Central memory CD4-positive, alpha-beta T cell (primary cell): ENCODE measurements at regions not wholly inside any gene's neighbourhood (a gene's known extent, or its start where the extent isn't known, plus 50 kb on each side); places are given as distances from the start of the nearest gene placed in this dataset.

Source experiments
- DNase-seq: peaks from one replicate; pipeline ENCODE4 v3.0.0; 2022

DNA sequence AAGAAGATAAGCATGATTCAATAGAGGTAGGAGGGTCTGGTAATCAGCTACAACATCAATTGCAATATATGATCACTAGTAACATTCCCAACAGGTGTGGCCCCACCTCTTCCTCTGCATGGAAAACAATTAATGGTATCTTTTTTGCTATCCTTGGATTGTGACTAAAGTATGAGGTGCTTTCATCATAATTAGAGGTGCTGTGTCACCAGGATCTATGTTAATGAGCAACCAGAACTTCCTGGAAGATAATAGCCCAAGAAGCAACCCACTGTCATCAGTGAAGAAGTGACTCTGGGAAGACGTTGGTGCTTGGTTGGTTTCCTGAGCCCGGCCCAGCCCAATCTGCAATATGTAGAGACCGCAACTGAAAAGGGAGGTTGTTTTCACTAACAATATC lies 167.2 kb downstream of the SETD4 start:
- no peak for DNase-seq

DNA sequence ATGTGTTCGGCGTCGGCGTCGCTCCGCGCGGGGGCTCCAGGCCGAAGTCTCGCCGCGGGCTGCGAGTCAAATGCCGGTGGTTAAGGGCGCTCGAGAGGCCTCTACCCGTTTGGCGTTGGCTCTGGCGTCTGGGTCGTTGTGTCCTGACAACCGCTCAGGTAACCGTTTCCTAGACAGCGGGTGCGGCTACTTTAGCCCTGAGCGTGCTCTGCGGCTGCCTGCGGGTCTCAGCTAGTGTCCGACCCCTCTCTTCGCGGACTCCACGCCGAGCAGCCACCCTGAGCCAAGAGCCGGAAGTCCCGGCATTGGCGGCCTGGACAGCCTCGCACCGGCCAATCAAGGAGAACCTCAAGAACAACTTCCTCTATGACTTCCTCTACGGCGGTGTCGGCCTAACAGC lies 173.4 kb downstream of the SETD4 start:
- no peak for DNase-seq

DNA sequence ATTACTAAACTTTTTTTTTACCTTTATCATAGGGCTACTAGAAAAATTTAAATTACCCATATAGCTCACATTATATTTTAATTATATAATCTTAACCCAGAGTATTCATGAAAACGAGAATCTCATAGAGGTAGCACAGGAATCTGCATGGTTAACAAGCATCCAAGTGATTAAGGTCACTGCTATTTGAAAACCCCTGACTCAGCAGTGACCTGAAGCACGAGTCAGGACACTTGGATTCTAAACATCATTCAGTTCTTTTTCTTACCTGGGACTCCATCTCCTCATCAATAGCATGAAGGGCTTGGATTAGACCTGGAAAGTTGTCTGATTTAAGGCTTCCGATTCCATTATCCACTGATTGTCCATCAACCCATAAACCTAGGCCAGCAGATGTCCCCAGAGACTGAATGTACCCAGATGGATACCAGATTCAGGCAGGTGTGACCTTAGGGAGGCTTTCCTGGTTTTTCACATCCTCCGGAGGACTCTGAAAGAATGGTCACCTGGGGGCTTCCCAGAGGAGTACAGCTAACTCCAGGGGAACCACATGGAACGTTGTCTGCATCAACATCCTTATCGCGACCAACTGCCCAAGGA lies 174.3 kb downstream of the SETD4 start:
- no peak for DNase-seq

DNA sequence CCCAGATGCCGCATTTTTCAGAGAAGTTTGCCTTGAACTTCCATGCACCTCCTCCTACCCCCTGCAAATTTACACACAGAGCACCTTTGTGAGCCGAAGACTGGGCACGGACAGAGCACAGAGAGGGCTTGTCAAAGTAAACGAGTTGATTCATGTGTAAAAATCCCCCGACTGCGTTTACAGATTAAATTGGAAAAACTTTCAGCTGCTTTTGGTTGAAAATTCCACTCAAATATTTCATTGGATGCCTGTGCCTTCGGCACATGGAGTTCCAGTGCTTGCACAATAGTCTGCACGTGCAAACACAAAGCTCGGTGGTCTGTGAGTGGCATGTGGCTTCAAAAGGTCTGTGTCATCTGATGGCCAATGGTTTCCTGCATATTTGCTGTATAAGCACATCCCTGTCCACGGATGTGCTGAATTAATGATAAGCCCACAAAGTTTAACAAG lies 177.5 kb downstream of the SETD4 start:
- DNase-seq = no peak

DNA sequence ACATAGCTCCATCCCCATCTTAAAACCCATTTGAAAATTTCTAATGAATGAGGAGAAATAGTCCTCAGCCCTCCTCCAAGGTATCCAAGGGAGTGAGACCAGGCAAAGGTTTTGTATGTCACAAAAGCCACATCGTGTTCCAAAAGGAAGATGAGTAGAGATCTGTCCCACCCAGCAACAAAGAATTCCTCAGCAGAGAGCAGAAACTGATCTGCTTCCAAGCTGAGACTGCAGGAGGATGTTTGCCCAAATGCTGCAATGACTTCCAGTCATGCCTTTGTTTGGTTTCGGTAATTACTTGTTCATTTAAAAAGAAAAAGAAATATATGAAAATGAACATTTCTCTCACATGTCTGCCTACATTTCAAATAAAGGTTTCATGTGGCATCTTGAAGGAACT lies 186.9 kb downstream of the SETD4 start:
- DNase-seq = no peak

DNA sequence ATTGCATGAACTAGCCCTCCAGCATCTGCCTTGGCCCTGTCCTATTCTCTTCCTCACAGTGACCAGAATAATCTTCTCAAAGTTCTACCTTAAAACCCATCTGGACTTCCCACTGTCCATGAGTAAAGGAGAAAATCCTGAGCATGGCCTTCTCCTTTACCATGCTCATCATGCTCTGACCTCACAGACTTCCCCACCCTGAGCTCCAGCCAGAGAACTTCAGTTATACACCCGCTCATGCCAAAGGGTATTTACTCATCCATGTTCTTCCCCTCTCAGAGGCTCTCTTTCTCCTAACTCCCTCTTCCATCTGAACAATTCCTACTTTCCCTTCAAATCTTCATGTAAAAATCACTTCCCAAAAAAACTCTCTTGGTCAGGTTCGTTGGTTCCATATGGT lies 188.4 kb downstream of the SETD4 start:
- DNase-seq = no peak

DNA sequence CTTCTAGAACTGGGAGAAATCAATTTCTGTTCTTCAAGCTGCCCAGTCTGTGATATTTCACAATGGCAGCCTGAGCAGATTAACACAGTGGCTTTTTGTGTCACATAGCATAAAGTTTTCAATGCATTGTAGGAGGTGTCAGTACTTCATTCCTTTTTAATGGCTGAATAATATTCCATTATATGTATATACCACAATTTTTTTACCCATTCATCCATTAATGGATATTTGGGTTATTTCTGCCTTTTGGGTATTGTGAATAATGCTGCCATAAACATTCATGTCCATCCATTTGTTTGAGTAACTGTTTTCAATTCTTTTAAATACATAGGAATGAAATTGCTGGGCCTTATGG lies 191.5 kb downstream of the SETD4 start:
- no peak for DNase-seq

DNA sequence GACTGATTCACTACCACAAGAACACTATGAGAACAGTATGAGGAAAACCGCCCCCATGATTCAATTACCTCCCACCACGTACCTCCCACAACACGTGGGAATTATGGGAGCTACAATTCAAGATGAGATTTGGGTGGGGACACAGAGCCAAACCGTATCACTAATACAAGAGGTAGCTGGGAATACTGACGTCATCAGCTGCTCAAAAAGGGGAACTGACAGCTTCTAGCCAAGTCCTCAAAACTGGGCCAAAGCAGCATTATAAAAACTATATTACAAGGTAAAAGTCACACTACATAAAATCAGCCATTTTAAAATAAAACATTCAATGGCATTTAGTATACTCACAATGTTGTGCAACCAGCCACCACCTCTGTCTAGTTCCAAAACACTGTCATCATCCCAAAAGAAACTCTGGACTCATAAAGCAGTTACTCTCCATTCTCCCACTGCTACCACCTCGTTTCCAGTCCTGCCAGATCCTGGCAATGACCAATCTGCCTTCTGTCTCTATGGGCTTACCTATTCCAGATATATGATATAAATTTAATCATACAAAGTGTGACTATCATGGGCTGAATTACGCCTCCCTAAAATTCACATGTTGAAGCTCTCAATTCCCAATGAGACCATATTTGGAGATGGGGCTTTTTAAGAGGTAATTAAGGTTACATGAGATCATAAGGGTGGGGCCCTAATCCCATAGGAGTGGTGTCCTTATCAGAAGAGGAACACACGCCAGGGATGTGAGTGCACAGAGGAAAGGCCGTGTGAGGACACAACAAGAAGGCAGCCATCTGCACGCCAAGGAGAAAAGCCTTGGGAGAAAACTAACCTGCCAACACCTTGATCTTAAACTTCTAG lies 192.1 kb downstream of the SETD4 start:
- DNase-seq = no peak

DNA sequence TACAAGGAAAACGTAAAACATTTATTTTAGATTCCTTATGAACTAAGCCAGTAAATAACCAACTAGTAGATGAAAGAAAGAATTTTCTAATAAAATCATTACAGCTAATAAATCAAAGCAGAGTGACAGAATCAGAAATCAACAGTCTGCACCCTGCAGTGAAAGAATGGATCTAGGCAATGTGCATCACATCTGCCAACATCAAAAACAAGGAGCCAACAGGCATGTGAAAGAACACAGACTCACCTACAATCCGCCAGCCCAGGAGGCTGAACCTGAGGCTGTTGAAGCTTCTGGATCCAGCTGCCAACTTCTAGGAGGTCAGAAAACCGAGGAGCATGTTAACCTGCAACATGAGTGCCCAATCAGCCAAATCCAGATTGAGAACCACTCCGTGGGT lies 196.3 kb downstream of the SETD4 start:
- no peak for DNase-seq

DNA sequence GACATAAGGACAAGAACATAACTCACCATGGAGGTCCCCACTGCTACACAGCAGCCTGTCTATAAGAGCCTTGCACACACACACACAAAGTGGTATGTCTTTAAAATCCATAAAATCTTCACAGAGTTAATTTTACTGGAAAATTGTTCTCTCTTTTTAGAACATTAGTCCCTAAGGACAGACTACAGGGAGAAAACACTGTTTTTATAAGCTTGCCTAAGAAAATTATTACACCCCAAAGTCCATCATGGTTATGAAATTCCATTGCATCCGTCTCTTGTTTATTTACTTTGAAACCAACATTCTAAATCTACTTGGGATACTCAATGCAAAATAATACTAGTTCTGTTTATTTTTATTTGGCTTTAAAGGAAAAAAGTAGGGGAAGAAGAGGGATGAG lies 197.4 kb downstream of the SETD4 start:
- DNase-seq = no peak

DNA sequence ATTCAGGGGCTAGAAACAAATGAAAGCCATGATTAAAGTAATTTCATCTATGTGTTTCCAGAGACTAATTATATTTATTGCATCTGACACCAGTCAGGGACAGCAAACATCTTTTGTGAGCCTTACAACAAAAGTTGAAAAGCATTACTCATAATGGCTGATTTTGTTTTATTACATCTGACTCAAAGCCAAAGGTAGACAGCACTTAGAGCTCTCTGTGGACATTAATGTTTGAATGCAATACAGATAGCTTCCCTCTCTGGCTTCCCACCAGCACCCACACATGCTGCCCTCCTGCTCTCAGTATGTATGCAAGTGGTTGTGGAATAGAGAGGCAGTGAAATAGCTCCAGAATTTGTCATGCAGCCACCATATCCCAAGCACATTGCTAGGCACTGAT lies 198.7 kb downstream of the SETD4 start:
- no peak for DNase-seq

DNA sequence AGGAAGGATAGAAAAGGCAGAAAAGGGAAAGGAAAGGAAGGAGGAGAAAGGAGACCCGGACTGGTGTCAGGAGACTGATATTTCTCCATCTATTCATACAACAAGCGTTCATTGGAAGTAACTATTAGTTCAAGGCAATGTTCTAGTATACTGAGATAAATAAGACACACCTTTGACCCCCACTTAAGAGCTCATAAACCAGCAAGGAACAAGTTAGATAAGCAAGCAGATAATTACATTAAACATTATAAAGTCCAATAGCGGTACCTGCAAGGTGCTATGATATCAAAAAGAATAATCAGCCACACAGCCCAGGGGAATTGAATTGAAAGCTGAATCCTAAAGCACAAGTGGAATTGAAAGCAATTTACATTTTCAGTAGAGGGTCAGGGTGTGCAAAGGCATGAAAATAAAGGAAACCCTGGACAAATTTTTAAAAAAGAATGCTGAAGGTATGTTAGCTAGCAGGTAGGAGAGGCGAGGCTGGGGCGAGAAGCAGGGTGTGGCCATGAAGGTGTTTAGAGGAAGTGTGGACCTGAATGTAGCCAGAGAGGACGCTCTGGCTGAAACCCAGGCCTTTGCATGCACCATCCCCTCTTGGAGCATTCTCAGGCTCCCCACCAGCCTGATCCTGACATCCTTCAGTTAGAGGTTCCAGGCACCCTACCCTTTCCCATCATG lies 200.0 kb downstream of the SETD4 start:
- no peak for DNase-seq

DNA sequence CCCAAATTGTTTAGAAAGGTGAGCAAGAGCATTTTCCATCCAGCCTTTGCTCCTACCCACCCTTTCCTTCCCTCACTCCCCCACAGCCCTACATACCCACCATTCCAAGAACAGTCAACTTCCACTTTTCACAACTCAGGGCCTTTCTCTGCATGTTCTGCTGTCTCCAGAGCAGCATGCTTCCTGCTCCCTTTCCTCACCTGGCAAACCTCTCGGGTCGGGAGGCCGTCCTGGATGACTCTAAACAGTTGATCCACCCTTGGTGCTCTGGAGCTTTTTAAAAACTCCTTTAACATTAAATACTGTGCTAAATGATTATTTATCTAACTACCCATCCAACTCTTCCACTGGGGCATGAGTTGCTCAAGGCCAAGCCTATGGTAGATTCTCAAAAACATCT lies 200.6 kb downstream of the SETD4 start:
- DNase-seq = no peak

DNA sequence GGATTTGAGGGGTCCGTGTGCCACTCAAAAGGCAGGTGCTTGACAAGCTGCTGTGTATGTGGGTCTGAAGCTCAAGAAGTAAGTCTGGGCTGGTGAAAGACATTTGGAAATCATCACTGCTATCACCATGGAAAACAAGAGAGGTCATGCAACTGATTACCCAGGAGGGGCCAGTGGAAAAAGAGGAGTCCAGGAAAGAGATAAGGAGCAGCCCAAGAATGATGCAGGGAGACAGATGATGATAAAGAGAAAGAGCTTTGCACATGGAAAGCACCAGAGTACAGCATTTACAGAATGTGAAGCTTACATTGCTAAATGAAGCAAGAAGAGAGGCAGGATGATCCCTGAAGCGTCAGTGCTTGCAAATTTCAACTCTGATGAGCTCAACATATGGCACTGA lies 203.2 kb downstream of the SETD4 start:
- DNase-seq = no peak

DNA sequence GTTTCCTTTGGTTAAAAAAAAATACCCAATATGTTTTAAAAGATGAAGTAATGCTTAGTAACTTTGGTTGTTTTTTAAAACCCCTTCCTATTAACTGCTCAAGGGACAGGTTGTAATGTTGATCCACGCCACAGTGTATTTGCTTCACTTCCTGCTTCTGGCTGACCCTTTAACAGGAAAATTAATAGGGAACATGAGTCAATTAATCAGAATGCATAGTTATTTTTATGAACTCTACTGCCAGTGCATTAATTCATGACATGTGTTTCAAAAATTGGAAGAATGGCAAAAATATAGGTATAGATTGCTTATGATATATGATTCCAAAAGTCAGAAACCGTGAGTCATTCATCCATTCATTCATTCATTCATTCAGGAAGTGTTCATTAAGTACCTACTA lies 204.8 kb downstream of the SETD4 start:
- no peak for DNase-seq

DNA sequence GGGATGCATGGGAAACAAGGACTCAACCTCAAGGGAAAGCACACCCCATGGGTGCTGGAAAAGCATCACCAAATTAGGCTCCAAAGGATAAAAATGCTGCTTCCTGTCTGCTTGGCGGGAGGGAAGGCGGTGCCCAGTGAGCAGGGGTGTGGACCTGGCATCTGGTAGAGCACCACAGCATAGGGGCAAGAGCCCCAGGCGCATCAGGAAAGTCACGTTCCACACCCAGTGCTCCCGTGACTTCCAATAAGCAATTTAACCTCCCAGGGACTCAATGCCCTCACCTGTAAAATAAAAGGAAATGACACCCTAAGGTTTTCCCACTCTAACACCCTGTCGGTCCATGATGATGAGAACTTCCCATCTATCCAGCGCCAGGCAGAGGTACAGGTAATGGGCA lies 206.0 kb downstream of the SETD4 start:
- no peak for DNase-seq

DNA sequence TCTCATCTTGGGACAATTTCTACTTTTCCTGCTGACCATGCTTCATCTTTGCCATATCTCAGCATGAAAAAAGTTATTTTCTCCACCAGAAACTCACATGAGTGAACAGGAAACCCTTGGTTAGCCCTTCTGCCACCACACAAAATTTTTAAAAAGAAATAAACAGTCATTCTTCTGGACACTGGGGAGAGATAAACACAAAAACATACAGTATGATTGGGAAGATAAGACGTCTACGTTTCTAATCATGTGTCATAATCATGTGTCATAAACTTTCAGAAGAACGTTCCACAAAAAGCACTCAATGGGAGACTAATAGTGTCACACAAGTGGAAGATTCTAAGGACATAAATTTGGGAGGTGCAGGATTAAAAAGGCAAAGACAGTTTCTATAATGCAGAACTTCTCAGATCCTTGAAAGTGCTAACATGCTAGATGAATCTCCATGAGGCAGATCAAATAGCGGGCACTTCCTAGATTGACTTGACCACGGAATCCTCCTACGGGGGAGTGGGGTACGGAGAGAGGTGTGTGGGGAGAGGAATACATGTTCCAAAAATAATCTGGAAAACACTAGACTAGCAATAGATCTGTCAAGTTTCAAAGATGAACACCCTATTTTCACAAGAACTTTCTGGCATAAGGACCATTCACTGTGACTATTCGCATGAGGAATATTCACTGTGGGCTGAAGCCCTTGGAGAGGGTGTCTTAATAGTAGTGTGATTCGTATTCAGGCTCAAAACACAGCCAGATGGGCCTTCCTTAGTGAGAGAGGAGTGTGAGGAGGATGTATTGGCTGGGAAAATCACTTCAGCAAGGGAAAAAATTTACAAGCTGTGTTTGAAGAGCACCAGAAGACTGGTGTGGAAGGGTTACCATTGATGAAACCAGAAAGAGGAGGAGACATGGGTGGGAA lies 206.7 kb downstream of the SETD4 start:
- no peak for DNase-seq

DNA sequence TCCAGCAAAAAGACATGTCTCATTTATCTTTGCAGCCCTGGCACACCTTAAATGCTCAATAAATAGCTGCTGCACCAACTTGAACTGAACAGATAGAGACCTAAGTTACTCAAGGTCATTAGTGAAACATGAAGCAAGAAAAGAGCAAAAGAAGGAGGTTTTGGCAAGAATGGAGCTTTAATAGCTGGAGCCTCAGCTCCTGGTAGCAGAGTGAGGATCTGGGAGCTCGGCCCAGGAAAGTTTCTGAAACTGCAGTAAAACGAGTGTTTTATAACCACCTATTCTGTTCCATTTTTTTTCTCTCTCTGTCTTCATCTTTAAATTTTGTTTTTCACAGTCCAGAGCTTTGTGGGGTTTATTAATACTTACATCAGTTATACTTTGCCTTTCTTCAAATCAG lies 207.5 kb downstream of the SETD4 start:
- no peak for DNase-seq

DNA sequence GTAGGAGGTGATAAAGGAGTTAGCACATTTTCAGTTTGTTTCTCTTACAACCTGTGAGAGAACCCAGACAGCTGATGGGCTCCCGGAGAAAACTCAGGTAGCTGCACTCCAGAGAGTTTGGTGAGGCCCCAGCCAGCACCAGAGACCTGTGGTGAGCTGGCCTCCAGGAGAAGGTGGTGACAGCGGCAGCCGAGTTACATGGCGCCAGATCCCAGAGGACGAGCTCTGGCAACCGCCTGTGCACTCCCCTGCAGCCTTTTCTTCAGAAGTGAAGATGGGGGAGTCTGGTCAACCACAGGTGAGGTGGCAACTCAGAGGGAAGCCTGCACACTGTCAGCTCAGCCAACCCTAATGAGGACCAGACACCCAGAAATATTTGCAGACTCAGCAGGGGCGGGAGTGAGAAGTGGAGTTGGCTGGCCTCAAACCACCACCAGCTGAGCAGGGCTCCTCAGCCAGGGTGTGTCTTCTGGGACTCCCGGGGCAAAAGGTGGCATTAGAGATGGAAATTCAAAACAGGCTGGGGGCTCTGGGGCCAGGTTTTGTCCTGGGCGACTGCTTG lies 209.7 kb downstream of the SETD4 start:
- DNase-seq = no peak

DNA sequence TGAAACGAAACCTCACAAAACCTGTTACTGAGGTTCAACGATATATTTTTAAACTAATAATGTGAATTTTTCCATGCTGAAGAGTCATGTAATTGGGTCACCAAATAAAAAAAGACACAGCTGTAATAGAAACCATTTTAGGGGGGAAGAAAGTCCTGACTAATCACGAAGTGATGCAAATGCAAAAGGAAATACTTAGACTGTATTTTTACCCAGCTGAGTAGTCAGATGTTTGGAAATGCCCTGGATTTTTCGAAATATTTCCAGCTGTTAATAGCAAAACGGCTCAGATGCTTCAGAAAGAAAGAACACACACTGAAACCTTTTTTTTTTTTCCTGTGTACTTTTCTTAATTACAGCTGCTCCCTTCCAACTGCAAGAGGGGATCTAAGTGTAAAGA lies 210.3 kb downstream of the SETD4 start:
- no peak for DNase-seq

DNA sequence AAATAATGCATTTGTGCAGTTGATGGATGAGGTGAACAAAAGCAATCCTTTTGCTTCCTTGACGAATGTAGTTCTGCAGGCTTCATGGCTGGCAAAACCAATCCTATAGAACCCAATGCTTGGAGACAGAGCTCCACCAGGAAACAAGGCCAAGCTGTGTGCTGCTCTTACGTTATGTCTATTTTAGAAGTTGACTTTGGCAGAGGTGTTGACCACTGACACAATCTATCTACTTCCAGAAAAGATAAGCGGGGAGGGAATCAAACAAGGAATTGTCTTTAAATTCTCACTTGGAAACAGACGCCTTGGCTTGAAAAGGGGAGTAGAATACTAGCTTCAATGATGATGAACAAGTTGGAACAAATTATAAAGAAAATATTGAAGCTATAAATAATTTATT lies 211.2 kb downstream of the SETD4 start:
- DNase-seq = no peak

DNA sequence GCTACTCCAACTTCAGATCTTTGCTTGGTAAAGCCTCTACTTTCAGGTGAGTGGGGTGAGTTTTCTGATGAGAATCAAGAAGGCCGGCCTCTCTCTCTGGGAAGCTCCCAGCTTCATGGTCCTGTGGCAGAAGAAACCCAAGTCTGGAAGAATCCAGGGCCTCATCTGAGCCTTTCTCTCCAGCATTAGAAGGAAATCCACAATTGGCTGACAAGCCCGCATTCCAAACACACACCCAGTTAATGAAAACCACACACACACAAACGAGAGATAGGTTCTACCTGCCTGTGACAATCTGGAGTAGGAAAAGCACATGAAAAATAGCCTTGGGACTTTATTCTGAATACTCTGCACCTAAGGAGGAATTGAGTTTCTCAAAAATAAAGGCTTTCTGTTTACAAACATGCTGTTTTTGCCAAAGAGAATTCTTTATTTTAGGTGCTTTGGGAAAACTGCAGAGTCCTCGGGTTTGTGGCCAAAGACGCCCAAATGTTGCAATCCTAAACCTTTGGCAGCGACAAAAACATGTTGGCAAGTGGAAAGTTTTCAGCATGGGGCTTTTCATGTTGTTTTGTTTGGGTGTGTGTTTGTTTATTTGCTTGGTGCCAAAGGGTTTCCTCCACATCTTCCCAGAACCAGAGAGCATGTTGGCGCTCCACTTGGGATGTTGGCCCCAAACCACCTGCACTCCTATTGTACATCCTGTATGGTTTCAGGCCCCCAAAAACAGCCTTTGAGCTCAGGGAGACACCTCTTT lies 216.2 kb downstream of the SETD4 start:
- no peak for DNase-seq
